ENCODE measurements at regions not wholly inside any gene's neighbourhood (a gene's known extent, or its start where the extent isn't known, plus 50 kb on each side); places are given as distances from the start of the nearest gene placed in this dataset.

DNA sequence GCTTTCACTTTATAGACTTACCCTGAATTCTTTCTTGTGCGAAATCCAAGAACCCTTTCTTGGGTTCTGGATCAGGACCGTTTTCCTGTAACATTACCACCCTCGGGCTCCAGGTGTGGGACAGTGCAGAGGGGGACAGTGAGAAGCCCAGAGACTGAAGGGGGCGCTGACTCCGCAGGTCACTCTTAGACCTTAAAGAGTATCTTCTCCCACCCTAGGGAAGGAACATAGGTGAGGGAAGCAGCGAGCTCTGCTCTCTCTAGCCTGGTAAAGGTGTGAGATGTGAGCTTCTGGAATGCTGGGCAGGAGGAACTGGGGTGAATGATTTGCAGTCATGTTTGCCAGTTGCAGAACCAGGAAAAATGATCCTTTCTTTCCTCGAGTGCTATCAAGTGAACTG lies 80.8 kb upstream of the ZNF507 start:
- no peak for DNase-seq

DNA sequence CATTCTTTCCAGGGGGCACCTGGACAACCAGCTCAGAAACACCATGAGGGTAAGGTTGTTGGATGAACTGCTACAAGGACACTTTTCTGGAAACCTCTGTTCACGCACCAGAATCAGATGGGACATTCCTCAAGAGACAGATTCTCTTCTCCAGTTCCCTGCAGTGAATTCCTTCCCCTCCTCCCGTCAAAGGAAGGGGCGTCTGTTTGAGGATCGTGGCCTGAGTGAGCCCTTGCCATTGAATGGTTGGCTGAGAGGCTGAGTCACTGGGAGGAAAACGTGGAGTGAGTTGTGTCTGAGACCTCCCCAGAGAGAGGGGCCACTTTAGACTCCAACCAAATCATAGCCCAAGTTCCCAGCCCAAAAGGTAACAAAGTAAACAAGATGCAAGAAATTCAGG lies 79.4 kb upstream of the ZNF507 start:
- no peak for DNase-seq

DNA sequence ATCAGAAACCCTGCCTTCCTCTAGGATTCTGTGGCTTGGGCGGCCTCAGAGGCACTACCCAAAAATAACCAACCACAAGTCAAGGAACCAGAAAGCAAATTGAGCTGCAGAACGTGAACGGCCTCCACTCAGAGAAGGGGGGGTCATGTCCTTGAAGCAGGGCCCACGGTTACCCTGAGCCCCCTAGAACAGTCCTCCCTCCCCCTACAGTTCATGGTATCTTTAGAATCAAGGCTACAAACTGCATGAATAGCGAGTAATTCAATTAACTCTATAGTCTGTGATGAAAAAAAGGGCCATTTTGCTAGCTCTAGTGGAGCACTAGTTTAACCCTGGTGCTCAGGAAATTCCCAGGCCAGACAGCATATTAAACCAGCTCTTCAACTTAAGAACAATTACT lies 79.0 kb upstream of the ZNF507 start:
- DNase-seq: no peak

DNA sequence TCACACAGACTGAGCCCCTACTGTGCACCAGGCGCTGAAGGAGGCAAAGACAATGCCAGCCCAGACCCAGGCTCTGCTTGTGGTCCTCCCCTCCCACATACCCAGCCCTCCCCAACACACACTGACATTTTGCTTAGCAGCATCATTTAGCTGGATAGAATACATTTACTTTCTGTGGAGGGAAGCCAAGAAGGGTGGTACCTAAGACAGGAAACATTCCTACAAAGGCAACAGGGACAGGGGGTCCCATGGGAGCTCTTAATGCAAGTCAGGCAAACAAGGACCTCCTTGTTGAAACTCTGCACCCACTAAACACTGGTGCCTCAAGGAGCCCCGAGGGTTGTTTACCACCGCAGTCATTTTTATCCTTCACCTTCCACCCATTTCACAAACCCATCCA lies 77.0 kb upstream of the ZNF507 start:
- no peak for DNase-seq

DNA sequence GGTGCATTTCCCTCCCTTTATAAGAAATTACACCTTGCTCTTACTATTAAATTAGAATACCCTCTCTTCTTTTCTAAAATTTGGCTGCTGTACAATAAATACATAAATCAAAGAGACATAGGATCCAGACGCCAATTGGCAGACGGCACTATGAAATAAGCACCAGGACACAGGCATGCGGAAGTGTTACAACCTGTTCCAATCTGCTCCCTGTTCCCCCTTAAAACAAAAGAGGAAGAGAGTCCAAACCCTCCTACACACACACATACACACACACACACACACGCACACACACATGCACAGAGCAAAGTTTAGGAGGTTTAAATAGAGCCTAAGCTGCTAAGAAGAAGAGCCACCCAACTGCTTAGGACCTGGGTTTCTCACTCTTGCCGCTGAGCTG lies 75.6 kb upstream of the ZNF507 start:
- DNase-seq: no peak

DNA sequence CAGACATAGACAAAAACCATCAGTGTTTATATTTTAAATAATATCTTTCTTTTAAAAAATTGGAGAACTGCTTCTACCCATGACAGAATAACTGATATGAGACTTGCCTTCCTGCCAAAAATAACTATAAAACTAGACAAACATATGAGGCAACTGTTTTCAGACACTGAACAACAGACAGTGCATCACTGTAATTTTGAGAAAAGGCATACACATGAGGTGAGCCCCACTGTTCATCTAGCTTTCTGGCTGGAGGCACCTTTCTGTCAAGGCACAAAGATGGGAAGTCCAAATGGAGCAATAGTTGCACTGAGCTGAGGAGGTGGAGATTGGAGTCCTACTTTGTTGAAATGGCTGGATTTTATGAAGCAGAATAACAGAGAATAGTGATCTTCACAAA lies 71.9 kb upstream of the ZNF507 start:
- DNase-seq: no peak

DNA sequence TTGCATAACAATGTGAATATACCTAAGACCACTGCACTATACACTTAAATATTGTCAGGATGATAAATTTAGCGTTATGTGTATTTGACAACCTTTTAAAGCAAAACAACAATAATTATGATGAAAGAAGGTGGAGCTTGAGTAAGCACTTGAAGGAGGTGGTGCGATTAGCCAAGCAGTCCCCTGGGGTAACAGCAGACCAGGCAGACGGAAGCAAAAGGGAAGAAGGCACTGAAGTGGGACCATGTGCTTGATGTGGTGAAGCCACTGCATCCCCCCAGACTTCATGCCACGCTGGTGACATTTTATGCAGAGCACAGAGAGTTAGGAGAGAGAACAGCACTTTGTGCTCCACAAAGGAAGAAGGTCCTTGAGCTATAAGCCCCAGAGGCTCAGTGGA lies 58.3 kb upstream of the ZNF507 start:
- no peak for DNase-seq

DNA sequence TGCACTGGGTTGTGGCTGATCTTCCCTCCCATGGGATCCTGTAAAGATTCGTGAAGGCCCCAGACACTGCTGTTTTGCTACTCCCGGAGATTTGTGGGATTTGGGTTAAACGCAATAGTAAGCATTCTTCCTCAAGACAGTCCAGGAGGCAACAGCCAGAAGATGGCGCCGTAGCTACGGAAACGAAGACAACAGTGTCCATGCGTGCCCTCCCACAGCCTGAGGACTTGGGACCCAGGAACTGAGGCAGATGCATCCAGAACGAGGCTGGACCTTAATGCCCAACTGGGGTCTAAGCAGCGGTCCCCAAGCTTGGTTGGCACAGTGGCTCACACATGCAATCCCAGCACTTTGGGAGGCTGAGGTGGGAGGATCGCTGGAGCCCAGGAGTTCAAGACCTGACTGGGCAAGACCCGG lies 57.6 kb upstream of the ZNF507 start:
- peak; percentile 57 for DNase-seq

DNA sequence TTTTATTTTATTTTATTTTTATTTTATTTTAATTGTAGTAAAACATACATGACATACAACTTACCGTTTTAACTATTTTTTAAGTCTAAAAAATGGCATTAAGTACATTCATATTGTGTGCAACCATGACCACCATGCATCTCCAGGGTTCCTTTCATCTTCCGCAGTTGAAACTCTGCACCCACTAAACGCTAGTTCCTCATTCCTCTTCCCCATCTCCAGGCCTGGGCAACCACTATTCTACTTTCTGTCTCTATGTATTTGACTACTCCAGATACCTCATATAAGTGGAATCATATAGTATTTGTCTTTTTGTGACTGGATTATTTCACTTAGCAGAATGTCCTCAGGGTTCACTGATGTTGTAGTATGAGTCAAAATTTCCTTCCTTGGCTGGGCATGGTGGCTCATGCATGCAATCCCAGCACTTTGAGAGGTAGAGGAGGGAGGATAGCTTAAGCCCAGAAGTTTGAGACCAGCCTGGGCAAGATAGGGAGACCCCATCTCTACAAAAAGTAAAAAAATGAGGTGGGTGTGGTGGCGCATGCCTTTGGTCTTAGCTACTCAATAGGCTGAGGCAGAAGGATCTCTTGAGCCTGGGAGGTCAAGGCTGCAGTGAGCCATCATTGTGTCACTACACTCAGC lies 55.7 kb upstream of the ZNF507 start:
- DNase-seq: no peak

DNA sequence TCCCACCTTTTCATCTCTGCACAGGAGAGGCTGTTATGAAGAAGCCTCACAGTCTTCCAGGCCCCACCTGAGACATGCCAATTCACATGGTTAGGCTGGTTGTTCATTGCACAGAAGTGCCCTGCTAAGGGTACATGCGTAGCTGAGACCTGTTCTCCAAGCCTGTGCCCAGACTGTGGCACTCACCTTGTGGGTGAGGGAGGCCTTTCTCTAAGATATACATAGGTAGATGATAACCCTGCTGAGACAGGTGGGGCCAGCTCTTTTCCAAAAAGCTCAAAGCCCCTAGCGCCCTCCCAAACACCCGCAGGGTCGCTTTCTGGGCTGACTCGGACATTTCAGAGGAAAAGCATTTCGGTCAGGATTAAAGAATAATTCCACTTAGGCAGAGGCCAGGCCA lies 53.5 kb upstream of the ZNF507 start:
- no peak for DNase-seq

DNA sequence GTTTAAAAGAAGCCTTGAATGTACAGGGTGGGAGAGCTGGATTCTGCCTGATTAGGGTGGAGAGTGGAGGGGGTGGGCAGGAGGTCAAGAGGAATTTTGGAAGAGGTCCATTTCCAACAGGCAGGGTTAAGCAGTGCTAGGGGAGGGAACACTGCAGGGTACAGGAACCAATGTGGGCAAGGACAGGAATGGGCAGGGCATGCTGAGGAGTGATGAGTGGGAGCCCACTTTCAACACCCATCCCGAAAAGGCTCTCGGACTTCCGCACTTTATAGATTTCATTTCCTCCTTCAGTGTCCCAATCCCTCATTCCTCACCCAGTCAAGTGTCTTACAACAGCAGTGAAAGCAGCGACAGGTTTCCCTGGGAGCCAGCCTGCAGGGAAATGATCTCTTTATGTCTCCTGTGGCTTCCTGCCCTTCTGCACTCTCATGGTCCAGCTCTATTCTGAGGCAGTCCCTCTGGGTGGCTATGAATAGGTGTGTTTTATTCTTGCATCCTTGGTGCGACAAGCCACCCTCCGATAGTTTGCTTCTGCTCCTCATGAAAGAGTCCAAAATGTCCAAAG lies 50.5 kb upstream of the ZNF507 start:
- no peak for DNase-seq

Measured in retina (tissue), 1 donor.